Occipital lobe (tissue), 1 donor: ENCODE measurements at regions not wholly inside any gene's neighbourhood (a gene's known extent, or its start where the extent isn't known, plus 50 kb on each side); places are given as distances from the start of the nearest gene placed in this dataset.
"Not testable (repeated sequence)": the region's sequence is repeated elsewhere in the genome, so short reads cannot be mapped to it uniquely, and the experiment has no call there.

ENCODE experiments used
- DNase-seq: peaks from one replicate; lab custom pipeline; 2025; lab: John Stamatoyannopoulos, UW

DNA sequence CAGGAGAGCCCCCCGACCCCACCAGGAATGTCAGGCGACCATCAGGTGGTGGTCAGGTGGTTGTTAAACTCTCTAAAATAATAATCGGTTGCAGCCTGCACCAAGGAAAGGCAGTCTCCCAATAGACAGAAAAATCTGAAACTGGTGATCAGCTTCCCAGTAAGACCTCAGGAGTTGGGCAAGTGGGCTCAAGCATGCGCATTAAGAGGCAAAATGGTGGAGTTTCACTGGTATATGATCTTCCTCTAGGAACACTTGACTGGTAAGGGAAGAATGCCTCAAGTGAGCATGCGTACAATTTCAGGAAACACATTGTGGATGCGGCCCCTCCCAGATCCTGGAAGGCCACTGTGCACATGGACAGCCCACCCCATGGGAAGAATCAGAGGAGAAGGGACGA lies 619.9 kb downstream of the TYW1 start:
- no peak for DNase-seq

DNA sequence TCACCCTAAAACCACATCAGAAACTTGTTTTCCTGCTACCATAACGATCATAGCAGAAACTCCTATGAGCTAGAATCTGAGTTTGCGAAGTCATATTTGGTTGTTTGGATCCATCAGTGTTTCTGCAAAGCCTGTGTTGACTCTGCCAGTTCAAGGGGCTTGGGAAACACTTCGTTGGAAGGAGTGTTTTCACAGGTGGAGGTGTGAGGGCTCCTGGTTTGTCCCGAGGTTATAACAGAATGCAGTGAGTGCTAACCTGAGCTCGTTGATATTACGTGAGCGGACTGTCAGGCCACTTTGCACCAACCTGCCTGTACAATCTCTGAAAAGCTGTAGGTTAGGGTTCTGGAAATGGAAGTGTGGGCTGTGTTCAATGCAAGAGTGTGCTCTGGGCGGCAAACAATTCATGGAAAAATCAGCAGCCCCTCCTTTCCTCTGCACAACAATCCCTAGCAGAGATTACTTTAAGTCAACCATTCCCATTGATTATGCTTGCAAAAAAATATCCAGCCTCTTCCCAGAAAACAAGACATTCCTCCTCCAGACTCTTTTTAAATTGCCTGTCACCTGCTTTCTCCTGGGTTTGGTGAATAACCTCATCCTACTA lies 622.0 kb downstream of the TYW1 start:
- no peak for DNase-seq

DNA sequence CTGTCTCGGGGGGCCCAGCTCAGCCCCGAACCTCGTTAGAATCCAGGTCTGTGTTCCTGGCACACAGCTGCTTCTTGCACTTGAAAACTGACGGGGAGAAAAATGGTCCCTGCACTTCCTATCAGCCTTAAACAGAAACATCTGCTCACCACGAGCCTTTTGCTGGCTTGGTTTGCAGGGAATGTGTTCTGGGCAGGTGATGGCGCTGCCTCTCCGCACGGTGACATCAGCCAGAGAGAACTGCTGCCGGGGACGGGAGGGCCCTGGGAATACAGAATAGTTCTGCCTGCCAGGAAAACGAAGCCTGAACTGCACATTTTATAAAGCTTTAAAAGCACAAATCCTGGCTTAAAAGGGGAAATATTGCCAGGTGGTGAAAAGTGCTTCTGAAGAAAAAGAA lies 622.5 kb downstream of the TYW1 start:
- DNase-seq, result no peak

DNA sequence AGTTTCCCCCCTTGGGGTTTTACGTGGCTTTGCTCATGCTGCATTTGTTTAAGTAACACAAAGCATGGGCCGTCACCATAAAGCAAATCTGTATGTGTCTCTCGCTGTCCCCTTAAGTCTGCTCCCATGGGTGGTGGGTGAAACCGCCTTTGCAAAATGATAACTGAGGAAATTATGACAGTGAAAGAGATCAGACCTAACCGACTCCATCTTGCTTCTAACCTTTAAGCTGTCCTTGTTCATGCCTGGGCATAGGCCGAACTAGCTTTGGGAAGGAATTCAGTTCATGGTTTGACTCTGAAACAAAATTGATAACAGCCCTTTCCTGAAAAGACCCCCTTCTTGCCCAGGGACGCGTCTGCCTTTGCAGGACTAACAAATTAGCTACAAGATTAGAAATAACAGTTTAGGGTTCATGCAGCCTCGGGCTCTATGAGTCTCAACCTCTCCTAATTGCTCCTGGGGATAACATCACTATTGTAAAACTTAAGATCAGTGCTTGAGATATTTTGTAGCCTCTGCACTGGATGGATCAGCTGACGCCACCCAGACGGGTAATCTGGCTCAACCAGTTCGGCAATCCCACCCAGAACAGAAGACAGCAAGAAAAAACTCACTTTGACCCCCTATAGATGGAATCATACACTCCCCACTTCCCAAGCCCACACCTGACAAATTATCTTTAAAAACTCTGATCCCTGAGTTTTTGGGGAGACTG lies 623.7 kb downstream of the TYW1 start:
- DNase-seq, result no peak

DNA sequence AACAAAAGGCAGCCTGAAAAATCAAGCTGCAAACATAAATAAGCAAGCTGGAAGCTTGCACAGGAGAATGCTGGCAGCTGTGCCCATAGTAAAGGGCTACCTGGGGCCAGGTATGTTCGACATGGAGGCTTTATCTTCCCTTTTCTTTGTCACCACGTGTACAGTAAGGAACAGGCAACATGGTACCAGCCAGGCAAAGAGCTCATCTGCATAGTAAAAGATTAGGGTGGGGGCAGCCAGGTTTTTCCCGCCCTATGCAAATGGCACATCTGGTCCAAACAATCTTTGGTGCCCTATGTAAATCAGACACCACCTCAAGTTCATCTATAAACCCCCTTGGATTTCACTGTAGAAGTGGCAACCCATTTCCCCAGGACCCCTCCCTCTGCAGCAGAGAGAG lies 625.1 kb downstream of the TYW1 start:
- no peak for DNase-seq

DNA sequence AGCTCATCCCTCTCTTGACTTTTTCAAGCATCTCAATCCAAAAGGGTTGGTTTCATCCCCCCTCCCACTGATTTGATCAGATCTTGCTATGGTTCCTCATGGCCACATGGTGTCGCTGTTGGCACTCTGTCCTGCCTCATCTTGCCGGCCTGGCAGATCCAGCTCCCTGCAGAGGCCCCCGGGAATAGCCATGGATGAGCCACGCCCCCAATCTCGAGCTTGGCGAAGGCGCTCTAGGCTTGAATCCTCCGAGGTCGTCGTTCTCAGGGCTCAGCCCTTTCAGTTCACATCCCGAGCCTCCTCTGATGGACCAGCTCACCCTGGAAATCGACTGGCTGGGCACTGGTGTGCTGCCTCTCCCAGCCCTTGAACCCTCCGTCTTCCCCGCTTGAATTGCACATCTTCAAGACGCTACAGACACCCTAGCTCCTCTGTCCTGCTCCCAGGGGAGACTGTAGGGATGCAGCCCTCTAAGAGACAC lies 628.7 kb downstream of the TYW1 start:
- DNase-seq, result peak; percentile 74

DNA sequence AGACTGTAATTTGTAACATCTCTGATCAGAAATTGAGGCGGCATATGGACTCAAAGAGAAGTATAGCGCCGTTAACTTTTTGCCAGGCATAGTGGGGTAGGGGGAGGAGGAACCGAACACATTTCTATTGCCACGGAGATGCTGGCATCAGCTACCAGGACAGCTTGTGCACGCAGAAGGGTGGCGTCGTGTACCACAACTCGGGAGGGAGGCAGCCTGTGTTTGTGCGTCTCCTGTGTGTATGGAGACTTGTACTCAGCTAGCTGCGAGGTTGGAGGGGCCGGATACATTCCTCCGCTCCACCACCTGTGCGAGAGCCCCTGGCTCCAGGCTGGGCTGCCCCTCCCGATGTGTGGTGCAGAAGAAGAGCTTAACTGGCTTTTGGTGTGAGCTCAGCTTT lies 634.8 kb downstream of the TYW1 start:
- peak; percentile 44 for DNase-seq

DNA sequence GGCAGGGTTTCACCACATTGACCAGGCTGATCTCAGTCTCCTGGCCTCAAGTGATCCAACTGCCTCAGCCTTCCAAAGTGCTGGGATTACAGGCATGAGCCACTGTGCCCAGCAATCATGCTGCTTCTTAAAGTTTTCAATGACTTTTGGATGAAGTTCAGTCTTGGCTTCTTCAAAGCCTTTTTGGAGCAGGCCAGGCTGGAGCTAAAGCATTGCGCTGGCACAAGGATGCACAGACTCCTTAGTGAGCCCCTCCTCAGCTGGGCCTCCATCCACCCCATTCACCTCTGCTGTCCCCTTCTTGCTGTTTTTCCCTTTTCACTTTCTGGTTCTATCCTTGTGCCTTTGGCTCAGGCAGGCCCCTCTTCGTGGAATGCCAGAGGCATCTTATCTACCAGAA lies 638.6 kb downstream of the TYW1 start:
- DNase-seq, result no peak

DNA sequence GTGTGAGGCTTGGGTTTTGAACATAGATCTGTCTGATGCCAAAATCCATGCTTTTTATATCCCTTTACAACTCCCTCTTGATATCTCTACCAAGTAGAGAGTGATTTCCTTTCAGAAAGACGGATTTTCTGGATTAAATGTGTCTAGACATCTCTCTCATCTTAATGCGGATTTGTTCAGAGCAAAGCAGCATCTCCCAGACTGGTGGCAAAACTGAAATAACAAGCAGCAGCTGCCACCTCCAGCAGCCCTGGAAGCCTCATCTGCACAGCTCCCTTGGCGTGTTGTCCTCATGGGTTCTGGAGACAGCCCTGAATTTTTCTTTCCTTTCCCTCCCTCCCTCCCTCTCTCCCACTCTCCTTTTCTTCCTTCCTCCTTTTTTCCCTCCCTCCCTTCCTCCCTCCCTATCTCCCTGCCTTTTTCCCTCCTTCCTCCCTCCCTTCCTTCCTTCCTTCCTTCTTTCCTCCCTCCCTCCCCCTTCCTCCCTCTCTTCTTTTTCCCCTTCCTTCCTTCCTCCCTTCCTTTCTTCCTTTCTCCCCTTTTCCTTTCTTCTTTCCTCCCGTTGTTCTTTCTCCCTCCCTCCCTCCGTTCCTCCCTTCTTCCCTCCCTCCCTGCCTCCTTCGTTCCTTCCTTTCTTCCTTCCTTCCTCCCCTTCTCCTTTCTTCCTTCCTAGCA lies 639.9 kb downstream of the TYW1 start:
- no peak for DNase-seq

DNA sequence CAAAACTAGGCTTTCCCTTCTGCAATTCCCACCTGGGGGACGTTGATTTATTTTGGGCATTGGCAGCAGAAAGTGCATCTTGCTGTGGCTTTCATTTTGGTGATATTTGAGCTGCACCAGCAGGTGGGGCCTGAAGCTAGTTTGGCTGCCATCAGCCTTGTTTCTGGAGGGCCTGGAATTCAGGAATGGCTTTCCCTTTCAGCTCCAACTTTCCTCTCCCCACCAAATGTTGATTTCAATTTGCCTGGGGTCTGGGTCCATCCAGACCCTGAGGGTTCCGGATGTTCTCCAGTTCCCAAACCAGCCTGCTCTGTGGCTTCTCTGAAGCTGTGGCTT lies 640.4 kb downstream of the TYW1 start:
- DNase-seq, result no peak

DNA sequence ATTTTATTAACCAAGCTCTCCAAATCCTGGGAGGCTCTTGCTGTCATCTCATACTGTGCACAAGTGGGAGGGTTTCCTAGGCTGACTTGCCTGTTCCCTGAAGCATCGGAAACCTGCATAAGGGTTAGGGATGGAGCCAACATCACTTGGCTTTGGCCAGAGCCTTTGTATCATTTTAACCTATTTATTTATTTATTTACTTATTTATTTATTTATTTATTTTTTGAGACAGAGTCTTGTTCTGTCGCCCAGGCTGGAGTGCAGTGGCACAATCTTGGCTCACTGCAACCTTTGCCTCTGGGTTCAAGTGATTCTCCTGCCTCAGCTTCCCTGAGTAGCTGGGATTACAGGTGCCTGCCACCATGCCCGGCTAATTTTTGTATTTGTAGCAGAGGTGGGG lies 645.9 kb downstream of the TYW1 start:
- DNase-seq, result not testable (repeated sequence)

DNA sequence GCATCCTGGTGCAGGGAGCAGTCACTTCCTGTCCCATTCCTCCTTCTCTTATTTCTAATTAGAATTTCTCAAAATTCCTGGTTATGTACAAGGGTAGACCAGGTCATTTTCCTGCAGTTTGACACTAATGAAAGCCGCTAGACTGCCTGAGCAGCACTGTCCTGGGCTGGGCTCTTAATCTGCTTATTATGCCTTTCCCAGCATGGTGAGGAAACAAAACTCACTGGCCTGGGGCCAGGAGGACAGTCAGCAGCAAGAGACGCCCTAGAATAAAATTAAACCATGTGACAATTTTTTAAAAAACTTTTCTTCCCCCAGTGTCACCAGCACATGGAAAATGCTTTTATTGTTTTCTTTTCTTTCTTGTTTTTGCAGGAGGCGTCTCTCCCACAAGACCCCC lies 647.5 kb downstream of the TYW1 start:
- DNase-seq, result no peak

DNA sequence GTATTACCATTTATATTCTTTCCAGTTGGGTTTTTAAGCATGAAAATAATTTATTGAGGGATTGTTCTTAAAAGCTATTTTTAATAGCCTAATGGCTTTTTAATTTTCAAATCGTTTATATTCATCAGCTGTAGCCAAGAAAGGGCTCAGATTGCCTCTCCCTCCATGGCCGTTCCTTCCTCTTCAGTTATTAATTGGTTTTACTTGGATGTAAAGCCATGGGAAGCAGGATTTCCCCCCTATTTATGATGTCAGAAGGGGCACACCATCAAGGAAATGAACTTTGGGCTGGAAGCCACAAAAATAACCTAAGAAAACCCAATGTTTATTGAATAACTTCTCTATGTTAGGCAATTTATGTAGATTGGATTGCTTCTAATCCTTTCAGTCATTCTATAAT lies 656.3 kb downstream of the TYW1 start:
- DNase-seq, result no peak

DNA sequence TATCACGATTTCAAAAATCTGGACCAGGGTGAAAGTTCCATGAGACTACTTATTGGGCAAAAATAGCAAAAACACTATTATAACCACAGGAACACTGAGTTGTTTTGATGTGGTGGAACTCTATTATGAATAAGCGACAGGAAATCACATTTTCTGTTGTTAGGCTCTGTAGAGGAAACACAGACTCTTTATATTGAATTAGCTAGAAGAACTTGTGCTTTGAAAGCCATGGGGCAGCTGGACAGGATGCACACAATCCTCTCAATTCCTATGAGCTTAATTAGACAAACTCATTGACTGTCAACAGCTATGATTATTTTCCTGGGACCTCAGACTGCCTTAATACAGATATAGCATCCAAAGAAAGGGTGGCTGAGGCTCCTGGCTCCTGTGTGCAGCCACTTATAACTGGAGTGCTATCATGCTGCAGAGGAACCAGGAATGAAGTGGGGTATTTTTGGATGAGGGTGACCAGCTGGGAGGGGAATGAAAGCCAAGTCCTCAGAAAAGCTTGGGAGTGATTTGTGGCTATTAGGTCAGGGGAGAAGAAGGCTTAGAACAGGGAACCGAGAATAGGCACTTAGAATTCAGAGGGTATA lies 657.3 kb downstream of the TYW1 start:
- no peak for DNase-seq

DNA sequence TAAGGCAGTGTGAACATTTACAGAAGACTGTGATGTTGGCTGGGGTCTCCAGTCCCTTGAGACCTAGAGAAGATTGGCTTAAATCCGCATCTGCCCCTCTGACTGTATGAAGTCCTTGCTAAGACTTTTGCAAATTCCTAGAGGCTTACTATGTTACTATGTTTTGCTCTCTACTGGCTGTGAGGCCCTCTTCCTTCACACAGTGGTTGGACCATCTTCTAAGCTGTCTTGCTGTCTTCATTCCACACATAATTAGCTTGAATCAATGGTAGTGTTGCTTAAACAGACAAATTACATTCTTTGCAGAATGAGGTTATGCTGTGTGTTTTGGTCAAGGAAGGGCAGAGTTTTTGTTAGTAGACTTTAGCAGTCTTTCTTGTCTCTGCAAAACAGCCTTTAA lies 658.0 kb downstream of the TYW1 start:
- DNase-seq, result no peak

DNA sequence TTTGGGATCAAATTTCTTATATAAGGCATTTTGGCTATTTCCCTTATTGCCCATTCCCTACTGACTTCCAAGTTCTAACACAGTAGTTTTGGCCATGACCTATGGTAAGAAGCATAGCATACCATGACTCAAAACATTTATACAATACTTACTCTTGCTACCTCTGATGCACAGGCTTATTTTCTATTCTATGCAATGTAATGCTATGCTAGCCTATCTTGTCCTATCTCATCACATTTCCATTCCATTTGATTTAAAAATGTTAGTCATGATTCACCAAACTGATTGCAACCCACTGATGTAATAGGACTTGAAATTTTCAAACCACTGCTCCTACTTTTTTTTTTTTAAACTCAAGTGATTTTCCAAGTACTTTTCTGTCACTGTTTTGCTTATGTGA lies 658.5 kb downstream of the TYW1 start:
- DNase-seq, result no peak

DNA sequence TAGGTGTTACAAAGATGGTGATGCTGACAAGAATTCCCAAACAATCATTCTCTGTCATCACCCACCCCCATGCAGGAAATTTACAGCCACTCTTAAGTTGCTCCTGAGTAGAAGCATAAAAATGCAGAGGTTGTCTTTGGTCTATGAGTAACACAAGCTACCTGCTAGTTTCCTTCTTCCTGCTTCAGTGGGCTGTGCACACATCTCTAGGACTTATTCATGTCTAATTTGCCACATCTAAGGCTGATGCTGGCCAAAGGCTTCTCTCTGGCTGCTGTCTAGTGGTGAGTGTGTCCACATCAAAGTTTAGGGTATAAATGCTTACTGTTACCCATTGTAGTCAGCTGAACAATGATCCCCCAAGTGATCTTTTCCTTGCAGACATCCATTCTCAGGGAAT lies 662.5 kb downstream of the TYW1 start:
- no peak for DNase-seq

DNA sequence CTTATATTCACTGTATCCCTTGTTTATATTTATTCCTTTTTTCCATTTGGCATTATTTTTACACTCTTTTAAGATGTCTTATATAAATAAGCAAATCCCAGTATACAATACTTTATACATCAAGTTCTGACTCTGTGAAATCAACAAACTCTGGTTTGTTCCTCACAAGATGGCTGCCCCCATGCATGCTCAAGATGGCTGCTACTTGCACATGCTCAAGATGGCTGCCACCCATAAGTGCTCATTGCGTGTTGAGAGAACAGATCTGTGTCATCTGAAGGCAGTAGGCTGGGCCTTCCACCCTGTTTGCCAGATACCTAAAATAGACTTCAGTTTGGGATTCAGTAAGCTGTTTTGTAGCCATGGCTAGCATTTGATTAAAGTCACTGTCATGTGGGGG lies 666.2 kb downstream of the TYW1 start:
- DNase-seq, result no peak

DNA sequence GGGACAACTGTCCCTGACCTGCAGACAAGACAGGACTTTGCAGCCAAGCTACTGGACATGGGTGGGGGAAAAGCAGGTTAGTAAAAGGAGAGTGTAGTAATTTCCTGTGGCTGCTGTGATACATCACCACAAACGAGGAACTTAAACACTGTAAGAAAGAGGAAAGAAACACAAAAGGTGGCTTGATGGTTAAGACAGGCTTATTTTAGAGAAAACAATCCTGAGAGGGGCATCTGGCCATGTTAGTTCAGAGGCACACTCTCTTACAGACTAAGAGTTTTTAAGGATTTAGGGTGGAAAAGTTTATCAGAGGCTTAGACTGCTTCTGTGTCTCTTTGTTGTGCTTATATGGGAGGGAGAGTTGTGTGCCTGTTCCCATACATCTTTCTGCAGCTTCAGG lies 667.0 kb downstream of the TYW1 start:
- DNase-seq, result no peak

DNA sequence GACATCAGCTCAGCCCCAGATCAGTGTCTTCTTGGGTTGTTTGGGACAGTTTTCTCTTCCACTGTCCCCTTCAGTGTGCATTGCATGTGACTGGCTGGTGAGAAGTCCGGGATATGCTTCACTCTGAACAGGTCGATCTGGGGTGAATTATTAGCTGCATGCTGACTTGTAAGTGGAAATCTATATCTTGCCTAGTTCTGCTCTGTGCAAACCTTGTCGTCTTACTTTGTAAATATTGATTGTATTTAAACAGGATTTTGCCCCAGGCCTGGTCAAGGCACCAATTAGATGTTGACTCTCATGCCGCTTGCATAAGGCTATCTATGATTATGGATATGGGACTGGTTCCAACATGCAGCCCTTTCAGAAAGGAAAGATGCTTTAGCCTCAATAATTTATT lies 669.7 kb downstream of the TYW1 start:
- not testable (repeated sequence) for DNase-seq

DNA sequence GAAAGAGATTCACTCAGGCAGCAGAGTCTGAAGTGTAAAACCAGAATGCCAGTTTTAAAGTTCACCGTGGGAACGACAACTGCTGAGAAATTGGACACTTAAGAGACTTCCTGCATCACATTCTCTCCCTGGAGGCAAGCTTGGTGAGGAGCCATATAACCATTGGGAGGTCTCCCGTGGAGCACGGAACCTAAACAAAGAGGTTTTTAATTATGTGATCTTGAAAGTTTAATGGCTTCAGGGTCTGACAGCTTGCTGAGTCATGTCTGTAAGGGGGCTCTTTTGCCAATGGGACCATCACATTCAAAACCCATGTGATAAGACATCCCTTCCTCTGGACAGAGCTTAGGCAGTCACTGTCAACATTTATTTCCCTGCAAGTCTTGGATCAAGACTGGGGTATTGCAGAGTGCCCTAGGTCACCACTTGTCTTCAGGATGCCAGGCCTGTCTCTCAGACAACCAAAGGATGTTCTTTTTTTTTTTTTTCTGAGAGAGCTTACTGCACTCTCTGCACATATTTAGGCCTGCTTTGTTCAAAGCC lies 674.4 kb downstream of the TYW1 start:
- no peak for DNase-seq

DNA sequence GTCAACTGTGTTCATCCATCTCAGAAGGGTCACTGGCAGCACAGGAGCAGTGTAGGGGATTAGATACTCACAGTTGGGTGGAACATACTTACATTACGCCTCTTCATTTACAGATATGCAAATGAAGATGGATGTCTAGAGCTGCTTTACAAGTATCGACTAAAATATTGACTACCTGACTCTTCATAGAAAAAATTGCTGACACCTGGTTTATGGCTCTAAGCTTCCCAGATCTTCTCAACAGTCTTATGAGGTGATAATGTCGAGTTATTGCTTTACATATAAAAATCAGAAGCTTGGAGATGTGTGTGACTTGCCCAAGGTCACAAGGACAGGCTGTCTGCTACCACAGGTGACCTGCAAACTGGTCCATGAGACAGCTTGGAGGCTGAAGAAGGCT lies 677.2 kb downstream of the TYW1 start:
- DNase-seq, result no peak
